Fibroblast of skin of right biceps (primary cell): ENCODE measurements at regions not wholly inside any gene's neighbourhood (a gene's known extent, or its start where the extent isn't known, plus 50 kb on each side); places are given as distances from the start of the nearest gene placed in this dataset.

ENCODE experiments used
- DNase-seq: peaks from one replicate; pipeline ENCODE4 v3.0.0-alpha.2; 2013

DNA sequence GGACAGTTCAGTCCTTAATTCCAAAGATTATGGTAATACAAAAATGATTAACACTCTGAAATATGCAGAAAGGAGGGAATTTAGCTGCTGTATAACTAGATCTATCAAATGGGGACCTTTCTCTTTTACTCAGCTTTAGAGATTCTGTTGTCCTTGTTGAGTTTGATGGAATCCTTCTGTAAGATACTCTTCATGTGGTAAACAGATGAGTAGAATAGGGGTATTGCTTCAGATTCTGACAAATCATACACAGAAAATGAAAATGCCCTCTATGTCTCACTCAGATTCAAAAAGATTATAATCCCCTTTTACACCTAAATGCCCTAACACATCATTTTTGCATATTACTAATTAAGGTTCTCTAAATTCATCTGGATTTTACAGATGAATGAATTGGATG, 50.7 kb downstream of the ARHGAP35 start:
- DNase-seq: no peak

GRCh38 chr19:46913198-46913851, 52.5 kb downstream of the ARHGAP35 start:
- DNase-seq: peak; percentile 49

GRCh38 chr19:46913852-46914430, 53.1 kb downstream of the ARHGAP35 start:
- peak; percentile 51 for DNase-seq

DNA sequence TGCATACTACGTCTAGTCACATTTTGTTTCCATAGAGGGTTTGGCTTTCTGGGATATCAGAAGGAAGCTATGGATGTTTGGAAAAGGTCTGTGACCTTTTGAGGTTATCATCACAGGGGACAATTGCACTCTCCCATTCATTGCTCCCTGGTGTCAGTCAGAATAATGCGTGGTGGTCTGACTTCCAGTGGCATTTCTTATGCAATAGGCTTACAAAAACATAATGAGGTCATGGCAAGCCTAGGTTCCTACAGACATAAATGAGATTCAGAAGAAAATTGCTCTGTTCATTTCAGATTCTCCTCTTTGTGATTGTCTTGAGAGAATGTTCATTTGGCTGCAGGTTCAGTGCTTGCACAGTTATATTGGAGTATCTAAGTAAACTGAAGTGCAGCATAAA, 54.6 kb downstream of the ARHGAP35 start:
- no peak for DNase-seq

- no peak for DNase-seq
Observed at GRCh38 chr19:46917002-46917401, 56.2 kb downstream of the ARHGAP35 start.

- DNase-seq: peak; percentile 80
Observed at GRCh38 chr19:46919324-46919723, 58.5 kb downstream of the ARHGAP35 start.

DNA sequence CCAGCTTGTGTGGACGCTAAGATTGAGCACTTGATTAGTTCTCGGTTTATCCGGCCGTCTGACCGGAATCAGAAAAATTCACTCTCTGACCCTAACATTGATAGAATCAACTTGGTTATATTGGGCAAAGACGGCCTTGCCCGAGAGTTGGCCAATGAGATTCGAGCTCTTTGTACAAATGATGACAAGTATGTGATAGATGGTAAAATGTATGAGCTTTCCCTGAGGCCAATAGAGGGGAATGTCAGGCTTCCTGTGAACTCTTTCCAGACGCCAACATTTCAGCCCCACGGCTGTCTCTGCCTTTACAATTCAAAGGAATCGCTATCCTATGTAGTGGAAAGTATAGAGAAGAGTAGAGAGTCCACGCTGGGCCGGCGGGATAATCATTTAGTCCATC, 59.6 kb downstream of the ARHGAP35 start:
- no peak for DNase-seq

DNA sequence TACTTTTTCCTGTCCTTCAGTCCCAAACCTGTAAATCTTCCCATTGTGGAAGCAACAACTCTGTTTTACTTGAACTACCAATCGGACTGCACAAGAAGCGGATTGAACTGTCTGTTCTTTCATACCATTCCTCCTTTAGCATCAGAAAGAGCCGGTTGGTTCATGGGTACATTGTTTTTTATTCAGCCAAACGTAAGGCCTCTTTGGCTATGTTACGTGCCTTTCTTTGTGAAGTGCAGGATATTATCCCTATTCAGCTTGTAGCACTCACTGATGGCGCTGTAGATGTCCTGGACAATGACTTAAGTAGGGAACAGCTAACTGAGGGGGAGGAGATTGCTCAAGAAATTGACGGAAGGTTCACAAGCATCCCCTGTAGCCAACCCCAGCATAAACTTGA, 60.3 kb downstream of the ARHGAP35 start:
- DNase-seq: no peak

- no peak for DNase-seq
Observed at GRCh38 chr19:46922465-46922864, 61.7 kb downstream of the ARHGAP35 start.

DNA sequence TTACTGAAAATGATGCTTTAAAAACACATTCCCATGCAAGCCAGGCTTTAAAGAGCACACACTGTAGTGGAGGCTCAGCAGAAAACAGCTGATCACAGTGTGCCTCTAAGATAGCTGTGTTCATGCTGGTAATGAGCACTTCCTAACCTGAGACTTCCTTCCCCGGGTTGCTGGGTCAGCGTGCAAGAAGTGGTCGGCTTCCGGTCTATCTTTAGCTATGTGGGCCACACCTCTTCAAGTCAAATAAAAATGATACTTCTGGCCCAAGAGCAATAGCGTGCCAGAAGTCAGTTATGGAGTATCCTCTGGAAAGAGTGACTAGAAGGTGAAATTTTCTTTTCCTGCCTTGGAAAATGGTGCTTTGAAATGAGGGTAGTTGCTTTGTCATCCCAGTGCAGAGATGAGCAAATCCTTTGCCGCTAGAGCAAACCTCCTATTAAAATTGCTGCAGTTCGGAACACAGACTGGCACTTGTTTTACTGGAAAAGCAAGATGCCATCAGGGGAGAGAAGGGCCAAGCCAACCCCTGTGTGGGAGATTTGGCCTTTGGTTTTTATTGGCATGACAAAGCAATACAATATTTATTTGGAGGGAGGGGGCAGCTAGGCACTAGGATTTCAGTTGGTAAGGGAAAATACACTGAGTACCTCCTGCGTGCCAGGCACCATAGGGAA, 64.2 kb downstream of the ARHGAP35 start:
- DNase-seq: no peak

DNA sequence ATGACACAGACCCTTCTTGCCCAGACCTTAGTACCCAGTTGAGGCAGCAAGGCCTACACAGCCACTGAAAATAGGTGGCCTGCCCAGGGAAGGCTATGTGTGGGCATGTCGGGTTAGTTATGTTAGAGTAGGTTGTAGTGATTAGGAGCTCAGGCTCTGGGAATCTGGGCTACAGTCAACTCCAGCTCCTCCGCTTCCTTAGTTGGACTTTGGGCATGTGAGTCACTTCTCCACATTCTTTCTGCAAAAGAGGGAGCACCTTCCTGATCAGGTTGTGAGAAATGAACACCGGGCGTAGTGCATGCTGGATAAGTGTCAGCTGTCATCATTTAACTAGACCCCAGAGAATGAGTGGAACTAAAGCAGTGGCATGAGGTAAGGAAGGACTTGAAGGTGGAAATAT, 64.8 kb downstream of the ARHGAP35 start:
- peak; percentile 49 for DNase-seq

- DNase-seq: peak; percentile 36
Observed at GRCh38 chr19:46926170-46927071, 65.6 kb downstream of the ARHGAP35 start.

- no peak for DNase-seq
Observed at GRCh38 chr19:46927106-46927505, 66.3 kb downstream of the ARHGAP35 start.

DNA sequence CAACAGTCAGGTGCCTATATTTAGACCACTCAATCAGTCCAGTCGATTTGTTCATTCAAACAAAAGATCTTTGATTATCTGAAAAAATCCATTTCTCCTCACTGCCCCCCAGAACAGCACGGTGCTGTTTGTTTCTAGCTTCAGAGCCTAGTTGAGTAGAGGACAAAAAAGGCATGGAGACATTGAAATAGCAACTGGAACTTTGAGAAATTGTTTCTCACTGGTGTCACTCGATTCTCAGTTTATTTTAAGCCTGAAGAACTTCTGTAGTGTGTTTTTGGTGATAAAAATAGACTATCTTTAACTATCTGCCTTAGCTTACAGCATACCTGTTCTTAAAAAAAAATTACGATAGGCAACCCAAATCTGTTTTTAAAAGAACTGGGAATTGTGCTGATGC, 67.1 kb downstream of the ARHGAP35 start:
- no peak for DNase-seq

DNA sequence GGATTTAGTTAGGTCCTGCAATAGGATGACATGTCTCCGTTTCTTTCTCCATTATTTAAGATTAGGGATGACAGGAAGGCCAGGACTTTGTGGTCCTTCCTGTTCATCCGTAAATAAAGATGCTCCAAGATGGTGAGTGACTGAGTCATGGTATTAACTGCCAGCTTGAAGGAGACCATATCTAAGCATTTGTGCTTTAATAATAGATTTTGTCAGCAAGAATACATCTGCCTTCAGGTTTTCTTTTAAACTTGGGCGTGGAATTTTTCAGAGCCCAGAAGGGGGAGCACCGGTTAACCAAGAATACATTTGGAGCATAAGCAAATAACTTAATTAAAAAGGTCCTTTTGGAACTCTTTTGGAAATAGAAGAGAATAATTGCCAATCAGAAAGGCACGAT, 68.2 kb downstream of the ARHGAP35 start:
- DNase-seq: peak; percentile 47

- DNase-seq: no peak
Observed at GRCh38 chr19:46931202-46931601, 70.4 kb downstream of the ARHGAP35 start.

DNA sequence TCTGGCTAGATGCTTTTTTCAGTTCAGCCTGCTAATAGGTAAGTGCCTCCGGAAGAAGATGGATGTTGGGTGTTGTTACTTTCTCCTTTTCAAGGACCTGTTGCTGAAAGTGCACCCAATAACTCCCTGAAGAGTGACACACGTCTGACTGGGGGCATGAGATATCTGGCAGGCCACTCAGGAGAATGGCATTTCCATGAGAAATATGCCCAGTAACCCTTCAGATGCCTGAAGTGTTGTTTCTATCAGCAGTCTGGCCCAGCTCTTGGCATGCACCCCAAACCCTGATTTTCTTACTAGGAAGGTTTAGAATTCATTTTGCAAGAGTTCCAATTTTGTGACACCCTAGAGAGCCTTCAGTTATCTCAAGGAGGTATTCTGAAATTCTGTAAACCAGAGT, 71.5 kb downstream of the ARHGAP35 start:
- peak; percentile 77 for DNase-seq

GRCh38 chr19:46935066-46935663, 74.4 kb downstream of the ARHGAP35 start:
- DNase-seq: no peak

- no peak for DNase-seq
Observed at GRCh38 chr19:46943150-46943946, 76.3 kb upstream of the NPAS1 start.

- peak; percentile 40 for DNase-seq
Observed at GRCh38 chr19:46944123-46944748, 75.4 kb upstream of the NPAS1 start.

DNA sequence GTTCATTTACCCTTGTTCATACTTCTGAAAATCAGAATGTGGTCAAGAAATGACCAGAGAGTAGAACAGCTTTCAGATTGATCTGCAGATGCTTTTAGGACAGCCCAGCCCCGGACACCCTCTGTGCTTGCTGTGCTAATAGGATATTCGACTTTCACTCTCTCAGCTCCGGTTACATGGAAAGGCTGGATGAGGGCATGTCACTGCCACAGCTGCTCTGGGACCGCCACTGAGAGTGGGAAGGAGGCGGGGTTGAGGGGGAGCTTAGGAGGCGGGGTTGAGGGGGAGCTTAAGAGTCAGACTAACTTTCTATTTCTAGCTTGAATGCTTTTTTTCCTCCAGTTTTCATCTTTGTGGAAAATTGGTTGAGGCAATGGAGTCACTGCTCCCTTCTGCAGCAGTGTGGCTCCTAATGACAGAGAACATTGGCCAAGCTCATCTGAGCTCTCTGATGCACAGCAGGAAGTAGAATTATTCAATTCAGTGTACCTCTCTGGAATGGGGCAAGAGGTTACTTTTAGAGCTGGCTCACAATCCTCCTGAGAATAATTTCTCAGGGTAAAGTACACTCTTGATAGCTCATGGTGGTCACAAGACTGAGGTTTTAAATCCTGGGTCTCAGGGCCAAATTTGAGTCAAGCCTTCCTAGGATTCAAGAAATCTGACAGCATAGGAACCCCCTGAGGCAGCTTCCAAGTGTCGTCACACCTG, 74.6 kb upstream of the NPAS1 start:
- DNase-seq: peak; percentile 72
